ENCODE measurements at regions not wholly inside any gene's neighbourhood (a gene's known extent, or its start where the extent isn't known, plus 50 kb on each side); places are given as distances from the start of the nearest gene placed in this dataset.

DNA sequence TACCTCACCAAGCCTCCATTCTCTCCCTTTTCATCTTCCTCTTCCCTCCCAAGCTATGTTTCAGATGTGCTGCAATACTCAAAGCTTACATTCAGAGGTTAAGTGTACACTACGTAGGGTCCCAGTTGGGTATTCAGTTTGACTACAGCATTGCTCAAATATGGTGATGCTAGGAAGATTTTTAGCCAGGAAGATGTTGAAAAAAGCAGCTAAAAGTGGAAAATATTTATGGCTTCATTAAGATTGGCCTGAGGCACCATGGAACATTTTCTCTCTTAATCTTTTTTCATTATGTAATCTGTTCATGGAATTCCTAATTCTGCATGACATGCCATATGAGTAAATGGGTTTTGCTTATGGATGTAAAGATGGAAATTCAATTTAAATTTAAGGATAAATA is 72.0 kb upstream of the ABCB5 start:
- TF ChIP-seq, protein P1, sequence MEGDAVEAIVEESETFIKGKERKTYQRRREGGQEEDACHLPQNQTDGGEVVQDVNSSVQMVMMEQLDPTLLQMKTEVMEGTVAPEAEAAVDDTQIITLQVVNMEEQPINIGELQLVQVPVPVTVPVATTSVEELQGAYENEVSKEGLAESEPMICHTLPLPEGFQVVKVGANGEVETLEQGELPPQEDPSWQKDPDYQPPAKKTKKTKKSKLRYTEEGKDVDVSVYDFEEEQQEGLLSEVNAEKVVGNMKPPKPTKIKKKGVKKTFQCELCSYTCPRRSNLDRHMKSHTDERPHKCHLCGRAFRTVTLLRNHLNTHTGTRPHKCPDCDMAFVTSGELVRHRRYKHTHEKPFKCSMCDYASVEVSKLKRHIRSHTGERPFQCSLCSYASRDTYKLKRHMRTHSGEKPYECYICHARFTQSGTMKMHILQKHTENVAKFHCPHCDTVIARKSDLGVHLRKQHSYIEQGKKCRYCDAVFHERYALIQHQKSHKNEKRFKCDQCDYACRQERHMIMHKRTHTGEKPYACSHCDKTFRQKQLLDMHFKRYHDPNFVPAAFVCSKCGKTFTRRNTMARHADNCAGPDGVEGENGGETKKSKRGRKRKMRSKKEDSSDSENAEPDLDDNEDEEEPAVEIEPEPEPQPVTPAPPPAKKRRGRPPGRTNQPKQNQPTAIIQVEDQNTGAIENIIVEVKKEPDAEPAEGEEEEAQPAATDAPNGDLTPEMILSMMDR (IDR thresholded peaks at IDR 0.05) = no peak
- TF ChIP-seq EZH2 (IDR thresholded peaks at IDR 0.05; ENCODE audit: borderline replicate concordance, insufficient read depth, low read depth, low read length, poor library complexity, severe bottlenecking) = no peak
